NCI-H226 (cell line): ENCODE measurements at regions not wholly inside any gene's neighbourhood (a gene's known extent, or its start where the extent isn't known, plus 50 kb on each side); places are given as distances from the start of the nearest gene placed in this dataset.

Source experiments
- DNase-seq: peaks from one replicate; pipeline ENCODE4 v3.0.0-alpha.2; 2015

- peak; percentile 14 for DNase-seq
These were observed 160.2 kb upstream of the CCDC68 start for GRCh38 chr18:55119434-55119833.

- no peak for DNase-seq
These were observed 159.8 kb upstream of the CCDC68 start for GRCh38 chr18:55119016-55119415.

- DNase-seq = no peak
These were observed 157.6 kb upstream of the CCDC68 start for GRCh38 chr18:55116863-55117262.

GRCh38 chr18:55115606-55116005 is 156.3 kb upstream of the CCDC68 start:
- no peak for DNase-seq

- DNase-seq = no peak
These were observed 155.6 kb upstream of the CCDC68 start for GRCh38 chr18:55114876-55115275.

- DNase-seq = no peak
These were observed 154.5 kb upstream of the CCDC68 start for GRCh38 chr18:55113800-55114199.

GRCh38 chr18:55111271-55111670 is 152.0 kb upstream of the CCDC68 start:
- no peak for DNase-seq

GRCh38 chr18:55110436-55110835 is 151.2 kb upstream of the CCDC68 start:
- no peak for DNase-seq

- DNase-seq = no peak
These were observed 150.7 kb upstream of the CCDC68 start for GRCh38 chr18:55109818-55110414.

GRCh38 chr18:55106906-55107305 is 147.6 kb upstream of the CCDC68 start:
- no peak for DNase-seq

- no peak for DNase-seq
These were observed 147.2 kb upstream of the CCDC68 start for GRCh38 chr18:55106466-55106865.

GRCh38 chr18:55105873-55106272 is 146.6 kb upstream of the CCDC68 start:
- DNase-seq = no peak

GRCh38 chr18:55102958-55103456 is 143.7 kb upstream of the CCDC68 start:
- no peak for DNase-seq

- no peak for DNase-seq
These were observed 143.2 kb upstream of the CCDC68 start for GRCh38 chr18:55102501-55102900.

GRCh38 chr18:55101458-55101824 is 142.2 kb upstream of the CCDC68 start:
- DNase-seq = no peak

- DNase-seq = peak; percentile 57
These were observed 141.7 kb upstream of the CCDC68 start for GRCh38 chr18:55100817-55101457.

- peak; percentile 27 for DNase-seq
These were observed 138.4 kb upstream of the CCDC68 start for GRCh38 chr18:55097456-55098170.

- DNase-seq = peak; percentile 33
These were observed 137.1 kb upstream of the CCDC68 start for GRCh38 chr18:55096263-55096951.

- DNase-seq = no peak
These were observed 136.3 kb upstream of the CCDC68 start for GRCh38 chr18:55095584-55095983.

GRCh38 chr18:55093808-55094207 is 134.5 kb upstream of the CCDC68 start:
- no peak for DNase-seq

- no peak for DNase-seq
These were observed 134.0 kb upstream of the CCDC68 start for GRCh38 chr18:55093295-55093694.

GRCh38 chr18:55092166-55092565 is 132.9 kb upstream of the CCDC68 start:
- no peak for DNase-seq

- no peak for DNase-seq
These were observed 131.4 kb upstream of the CCDC68 start for GRCh38 chr18:55090564-55091188.
